ENCODE measurements at regions not wholly inside any gene's neighbourhood (a gene's known extent, or its start where the extent isn't known, plus 50 kb on each side); places are given as distances from the start of the nearest gene placed in this dataset.

DNA sequence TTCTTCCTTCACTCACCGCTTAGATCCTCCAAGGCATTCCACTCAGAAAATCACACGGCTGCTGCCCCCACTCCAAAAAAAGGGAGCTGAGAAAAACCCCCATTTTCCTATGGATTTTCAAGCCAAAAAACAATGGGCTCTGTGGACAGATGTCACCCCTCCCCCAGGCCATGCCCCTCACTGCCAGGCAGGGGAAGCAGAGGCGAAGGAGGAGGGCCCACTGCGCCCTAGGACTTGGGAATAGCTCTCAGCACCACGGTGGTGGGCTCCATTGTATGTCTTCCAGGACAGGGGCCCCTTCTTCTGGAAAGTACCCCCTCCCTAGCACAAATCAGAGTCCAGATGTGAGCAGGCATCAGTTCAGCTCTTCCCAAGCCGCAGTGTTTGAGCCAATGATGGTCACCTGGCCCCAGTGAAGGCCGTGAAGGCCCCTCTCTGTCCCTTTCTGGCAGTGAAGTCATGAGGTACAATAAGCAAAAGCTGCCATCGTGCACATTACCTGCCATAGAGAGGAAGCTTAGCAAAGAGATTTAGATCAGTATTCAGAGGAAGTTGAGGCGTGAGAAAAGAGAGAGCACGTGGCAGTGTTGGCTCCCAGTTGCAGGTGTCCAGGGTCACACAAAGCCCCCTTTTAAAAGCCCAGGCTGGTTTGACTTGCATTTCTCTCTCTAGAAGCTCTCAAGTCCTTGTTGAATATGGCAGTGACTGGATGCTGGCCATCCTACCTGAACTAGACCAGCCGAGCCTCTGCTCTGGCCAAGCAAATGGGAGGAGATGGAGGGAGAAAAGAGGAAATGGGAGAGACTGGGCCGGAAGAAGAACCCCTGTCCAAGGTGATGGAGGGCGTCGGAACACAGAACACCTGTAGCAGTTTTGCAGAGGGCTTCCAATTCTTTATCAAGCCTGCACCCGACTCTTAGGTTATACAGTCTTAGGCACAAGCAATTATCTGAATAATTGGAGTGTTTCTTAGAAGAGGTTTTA, 149.0 kb downstream of the TOMM20 start:
- Histone ChIP-seq H3K27me3 (ENCODE audit: insufficient read depth, low read length) (no peaks in the 10 kb centered on the region), H2AFZ (ENCODE audit: low read depth, low read length) (no peak overlapping the region), H3K4me3 (ENCODE audit: insufficient read depth, low read depth, low read length) (no peak overlapping the region), H3K27ac (ENCODE audit: low read depth, low read length) (peak overlapping the region; percentile 96), H3K4me1 (ENCODE audit: insufficient read depth, low read length) (peaks cover 65% of the 10 kb centered on the region), H3K4me2 (ENCODE audit: low read length) (peak overlapping the region; percentile 66), H4K20me1 (ENCODE audit: insufficient read depth, low read length) (no peaks in the 10 kb centered on the region), H3K9ac (ENCODE audit: low read length) (peak overlapping the region; percentile 75), H3K79me2 (ENCODE audit: insufficient read depth, low read length) (no peaks in the 10 kb centered on the region), H3K9me3 (ENCODE audit: insufficient read depth, low read depth, low read length) (no peaks in the 10 kb centered on the region), H3K36me3 (ENCODE audit: insufficient read depth, low read length) (no peaks in the 10 kb centered on the region)
- Mint-ChIP-seq H3K36me3 (ENCODE audit: low read depth, unreplicated experiment) (no peaks in the 10 kb centered on the region), H3K4me3 (ENCODE audit: unreplicated experiment) (peak overlapping the region; percentile 58), H3K27me3 (ENCODE audit: low read depth, unreplicated experiment) (no peaks in the 10 kb centered on the region), H3K4me1 (ENCODE audit: low read depth, unreplicated experiment) (peaks cover 65% of the 10 kb centered on the region), H3K27ac (ENCODE audit: unreplicated experiment) (peak overlapping the region; percentile 96), H3K9me3 (ENCODE audit: unreplicated experiment) (no peaks in the 10 kb centered on the region)
- DNase-seq (ENCODE audit: low read depth) (no peak), FAIRE-seq (no peak)
- TF ChIP-seq, protein P1, sequence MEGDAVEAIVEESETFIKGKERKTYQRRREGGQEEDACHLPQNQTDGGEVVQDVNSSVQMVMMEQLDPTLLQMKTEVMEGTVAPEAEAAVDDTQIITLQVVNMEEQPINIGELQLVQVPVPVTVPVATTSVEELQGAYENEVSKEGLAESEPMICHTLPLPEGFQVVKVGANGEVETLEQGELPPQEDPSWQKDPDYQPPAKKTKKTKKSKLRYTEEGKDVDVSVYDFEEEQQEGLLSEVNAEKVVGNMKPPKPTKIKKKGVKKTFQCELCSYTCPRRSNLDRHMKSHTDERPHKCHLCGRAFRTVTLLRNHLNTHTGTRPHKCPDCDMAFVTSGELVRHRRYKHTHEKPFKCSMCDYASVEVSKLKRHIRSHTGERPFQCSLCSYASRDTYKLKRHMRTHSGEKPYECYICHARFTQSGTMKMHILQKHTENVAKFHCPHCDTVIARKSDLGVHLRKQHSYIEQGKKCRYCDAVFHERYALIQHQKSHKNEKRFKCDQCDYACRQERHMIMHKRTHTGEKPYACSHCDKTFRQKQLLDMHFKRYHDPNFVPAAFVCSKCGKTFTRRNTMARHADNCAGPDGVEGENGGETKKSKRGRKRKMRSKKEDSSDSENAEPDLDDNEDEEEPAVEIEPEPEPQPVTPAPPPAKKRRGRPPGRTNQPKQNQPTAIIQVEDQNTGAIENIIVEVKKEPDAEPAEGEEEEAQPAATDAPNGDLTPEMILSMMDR (IDR thresholded peaks at IDR 0.05; ENCODE audit: insufficient read depth, low read depth, low read length), result no peak
- no peak for TF ChIP-seq EZH2 (IDR thresholded peaks at IDR 0.05; ENCODE audit: insufficient read depth, low read length)

DNA sequence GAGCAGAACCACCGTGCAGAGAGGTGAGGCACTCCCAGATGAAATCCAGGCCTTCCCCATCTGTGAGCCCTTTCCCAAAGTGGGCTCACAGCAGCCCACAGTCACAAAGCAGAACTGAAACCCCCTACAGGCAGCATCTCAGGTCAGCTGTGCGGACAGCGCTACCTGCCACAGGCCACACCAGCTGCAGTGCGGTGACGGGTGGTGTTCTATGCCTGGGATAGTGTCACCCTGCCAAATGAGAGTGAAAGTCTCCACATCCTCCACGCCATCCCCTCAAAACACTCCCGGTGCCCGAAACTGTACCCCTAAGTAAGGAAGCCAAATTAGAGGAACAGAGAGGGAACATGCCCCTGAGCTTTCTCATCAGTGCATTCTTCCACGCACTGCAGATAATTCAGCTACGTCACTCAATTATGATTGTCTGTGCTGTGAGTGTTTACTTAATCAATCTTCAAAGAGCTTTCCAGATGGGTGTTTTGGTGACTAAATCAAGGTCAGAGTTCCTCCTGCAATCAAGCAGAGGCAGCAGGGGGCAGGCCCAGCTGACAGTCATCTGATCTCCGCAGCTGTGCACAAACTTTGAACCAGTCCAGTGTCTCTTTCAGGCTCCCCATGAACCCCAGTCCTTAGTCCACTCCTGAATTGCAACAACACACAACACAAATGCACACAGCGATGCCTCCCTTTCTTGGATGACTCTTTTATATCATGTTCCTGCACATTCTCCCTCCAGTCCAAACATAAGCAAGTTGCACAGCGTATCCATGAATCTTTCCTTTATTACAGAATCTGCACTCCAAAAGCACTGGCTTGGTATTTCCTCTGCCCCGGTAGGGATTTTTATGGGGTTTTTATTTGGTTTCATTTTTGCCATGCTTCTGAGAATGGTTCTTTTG, 150.0 kb downstream of the TOMM20 start:
- TF ChIP-seq, protein P1 (IDR thresholded peaks at IDR 0.05; ENCODE audit: insufficient read depth, low read depth, low read length), result no peak
- no peak for TF ChIP-seq EZH2 (IDR thresholded peaks at IDR 0.05; ENCODE audit: insufficient read depth, low read length)
- peaks cover 59% of the 10 kb centered on the region for H3K4me1 ChIP-seq (ENCODE audit: insufficient read depth, low read length)
- no peaks in the 10 kb centered on the region for H3K9me3 ChIP-seq (ENCODE audit: insufficient read depth, low read depth, low read length)
- peak overlapping the region; percentile 66 for H3K4me2 ChIP-seq (ENCODE audit: low read length)
- no peaks in the 10 kb centered on the region for H3K27me3 ChIP-seq (ENCODE audit: insufficient read depth, low read length)
- H3K79me2 ChIP-seq (ENCODE audit: insufficient read depth, low read length), result no peaks in the 10 kb centered on the region
- no peak overlapping the region for H2AFZ ChIP-seq (ENCODE audit: low read depth, low read length)
- H3K36me3 Mint-ChIP-seq (ENCODE audit: low read depth, unreplicated experiment), result no peaks in the 10 kb centered on the region
- DNase-seq (ENCODE audit: low read depth) (peak; percentile 89), FAIRE-seq (no peak)
- peak overlapping the region; percentile 58 for H3K4me3 Mint-ChIP-seq (ENCODE audit: unreplicated experiment)
- peaks cover 58% of the 10 kb centered on the region for H3K4me1 Mint-ChIP-seq (ENCODE audit: low read depth, unreplicated experiment)
- H3K9me3 Mint-ChIP-seq (ENCODE audit: unreplicated experiment), result no peaks in the 10 kb centered on the region
- peak overlapping the region; percentile 75 for H3K9ac ChIP-seq (ENCODE audit: low read length)
- H4K20me1 ChIP-seq (ENCODE audit: insufficient read depth, low read length), result no peaks in the 10 kb centered on the region
- no peak overlapping the region for H3K4me3 ChIP-seq (ENCODE audit: insufficient read depth, low read depth, low read length)
- H3K27ac Mint-ChIP-seq (ENCODE audit: unreplicated experiment), result peak overlapping the region; percentile 85
- no peaks in the 10 kb centered on the region for H3K27me3 Mint-ChIP-seq (ENCODE audit: low read depth, unreplicated experiment)
- peak overlapping the region; percentile 96 for H3K27ac ChIP-seq (ENCODE audit: low read depth, low read length)
- no peaks in the 10 kb centered on the region for H3K36me3 ChIP-seq (ENCODE audit: insufficient read depth, low read length)

Data from astrocyte (in vitro differentiated cells and primary cell).